CD4-positive, alpha-beta T cell (primary cell): ENCODE measurements at regions not wholly inside any gene's neighbourhood (a gene's known extent, or its start where the extent isn't known, plus 50 kb on each side); places are given as distances from the start of the nearest gene placed in this dataset.

Experiments
- ATAC-seq: fragments of 200-7000 bp; cut with Tn5 transposase; one replicate; pipeline ENCODE4 v1.10.0; 2022; ENCODE audit warnings: mild to moderate bottlenecking; ENCODE audit not compliant: poor library complexity
- CTCF ChIA-PET: fragments of 350-600 bp; sonication (Branson Sonifier 250); formaldehyde crosslinking; loops from one replicate; lab custom pipeline; 2021; ENCODE audit warnings: antibody characterized with exemption, inconsistent platforms; lab: Charles Lee
- POLR2A ChIA-PET: fragments of 350-600 bp; sonication (Branson Sonifier 250); formaldehyde crosslinking; loops from one replicate; lab custom pipeline; 2021; ENCODE audit warnings: antibody characterized with exemption, inconsistent platforms; lab: Charles Lee
- DNase-seq, 14 experiments: peaks; one replicate each; pipeline ENCODE4 v3.0.0-alpha.2; 2013 to 2020; ENCODE audit warnings: mixed read lengths in 2 of 14
- H3K27ac ChIP-seq, 2 donors: one replicate each; pipeline versions ENCODE4 v1.5.1 to v1.7.0; 2013; ENCODE audit warnings: low read length in 2 of 2, low read depth in 1 of 2, mild to moderate bottlenecking in 1 of 2
- H3K27me3 ChIP-seq, 2 experiments: 1 replicate in 1 of 2; 2 replicates in 1 of 2; pipeline versions ENCODE4 v1.6.1 to v1.7.0; 2013; ENCODE audit warnings: low read length in 2 of 2, control low read depth in 1 of 2, mild to moderate bottlenecking in 1 of 2, moderate library complexity in 1 of 2; ENCODE audit not compliant: insufficient read depth in 2 of 2, control insufficient read depth in 1 of 2
- H3K36me3 ChIP-seq: one replicate; pipeline ENCODE4 v1.6.1; 2013; ENCODE audit warnings: low read length, control low read depth; ENCODE audit not compliant: insufficient read depth
- H3K4me1 ChIP-seq: one replicate; pipeline ENCODE4 v1.6.1; 2013; ENCODE audit warnings: low read length, control low read depth; ENCODE audit not compliant: insufficient read depth
- H3K4me3 ChIP-seq: one replicate; pipeline ENCODE4 v1.5.1; 2013; ENCODE audit warnings: mild to moderate bottlenecking, low read length, moderate library complexity
- H3K9me3 ChIP-seq, 2 experiments: 1 replicate in 1 of 2; 2 replicates in 1 of 2; pipeline versions ENCODE4 v1.6.1 to v1.7.0; 2013; ENCODE audit warnings: low read length in 2 of 2, mild to moderate bottlenecking in 2 of 2, control low read depth in 1 of 2, moderate library complexity in 1 of 2; ENCODE audit not compliant: control insufficient read depth in 1 of 2, insufficient read depth in 1 of 2
- H3K27ac Mint-ChIP-seq: one replicate; pipeline ENCODE4 v1.8.0; 2020; ENCODE audit warnings: mixed read lengths
- H3K27me3 Mint-ChIP-seq: one replicate; pipeline ENCODE4 v1.8.0; 2021; ENCODE audit warnings: mixed read lengths
- H3K36me3 Mint-ChIP-seq: one replicate; pipeline ENCODE4 v1.8.0; 2021; ENCODE audit warnings: low read depth, mixed read lengths
- H3K4me1 Mint-ChIP-seq: one replicate; pipeline ENCODE4 v1.8.0; 2021; ENCODE audit warnings: low read depth, mixed read lengths
- H3K4me3 Mint-ChIP-seq: one replicate; pipeline ENCODE4 v1.8.0; 2020; ENCODE audit warnings: mild to moderate bottlenecking, mixed read lengths
- H3K9me3 Mint-ChIP-seq: one replicate; pipeline ENCODE4 v1.8.0; 2020; ENCODE audit warnings: mixed read lengths
- intact Hi-C, 2 experiments: fragments of 100-400 bp; cut with DNase I in 1 of 2; cut with micrococcal nuclease in 1 of 2; formaldehyde crosslinking; loops; one replicate each; pipeline versions ENCODE4 v1.15.1 to v1.9.0; 2023 to 2025; cut with DNase I, micrococcal nuclease
- TF ChIP-seq, protein P1 (sequence below): fragments of 200-600 bp; IDR thresholded peaks from one replicate; pipeline ENCODE4 v1.8.0; 2022; ENCODE audit warnings: antibody characterized with exemption, mild to moderate bottlenecking

GRCh38 chr6:165889636-165890403 is 226.8 kb upstream of the PDE10A start:
- DNase-seq: no peak
- CTCF ChIA-PET: no interaction called here

GRCh38 chr6:165886169-165886568 is 223.1 kb upstream of the PDE10A start:
- ChIA-PET POLR2A (no interaction called here), CTCF (no interaction called here)
- H3K27ac ChIP-seq: no peak overlapping the region
- no peaks in the 10 kb centered on the region for H3K27me3 ChIP-seq
- Mint-ChIP-seq H3K36me3 (no peaks in the 10 kb centered on the region), H3K27ac (no peak overlapping the region), H3K4me1 (peaks cover 9% of the 10 kb centered on the region), H3K9me3 (peaks cover 8% of the 10 kb centered on the region), H3K4me3 (no peak overlapping the region), H3K27me3 (peaks cover 41% of the 10 kb centered on the region)
- intact Hi-C loops: loop anchor here in 1 of 2 experiments (10.0 kb wide), 2 partner anchors 219 to 519 kb away; no protein-coding TSS in a partner anchor
- TF ChIP-seq, protein P1, sequence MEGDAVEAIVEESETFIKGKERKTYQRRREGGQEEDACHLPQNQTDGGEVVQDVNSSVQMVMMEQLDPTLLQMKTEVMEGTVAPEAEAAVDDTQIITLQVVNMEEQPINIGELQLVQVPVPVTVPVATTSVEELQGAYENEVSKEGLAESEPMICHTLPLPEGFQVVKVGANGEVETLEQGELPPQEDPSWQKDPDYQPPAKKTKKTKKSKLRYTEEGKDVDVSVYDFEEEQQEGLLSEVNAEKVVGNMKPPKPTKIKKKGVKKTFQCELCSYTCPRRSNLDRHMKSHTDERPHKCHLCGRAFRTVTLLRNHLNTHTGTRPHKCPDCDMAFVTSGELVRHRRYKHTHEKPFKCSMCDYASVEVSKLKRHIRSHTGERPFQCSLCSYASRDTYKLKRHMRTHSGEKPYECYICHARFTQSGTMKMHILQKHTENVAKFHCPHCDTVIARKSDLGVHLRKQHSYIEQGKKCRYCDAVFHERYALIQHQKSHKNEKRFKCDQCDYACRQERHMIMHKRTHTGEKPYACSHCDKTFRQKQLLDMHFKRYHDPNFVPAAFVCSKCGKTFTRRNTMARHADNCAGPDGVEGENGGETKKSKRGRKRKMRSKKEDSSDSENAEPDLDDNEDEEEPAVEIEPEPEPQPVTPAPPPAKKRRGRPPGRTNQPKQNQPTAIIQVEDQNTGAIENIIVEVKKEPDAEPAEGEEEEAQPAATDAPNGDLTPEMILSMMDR: no peak
- peaks cover 4% of the 10 kb centered on the region for H3K4me1 ChIP-seq
- DNase-seq (no peak), ATAC-seq (no peak)
- H3K9me3 ChIP-seq: peaks cover 0 to 5% of the 10 kb centered on the region in 2 experiments
- H3K4me3 ChIP-seq: no peak overlapping the region
- H3K36me3 ChIP-seq: no peaks in the 10 kb centered on the region

More at GRCh38 chr6:165889636-165890403, 226.8 kb upstream of the PDE10A start:
- ATAC-seq: no peak
- POLR2A ChIA-PET: no interaction called here
- TF ChIP-seq, protein P1: no peak
- no peaks in the 10 kb centered on the region for H3K36me3 ChIP-seq
- no peak overlapping the region for H3K4me3 Mint-ChIP-seq
- H3K27ac ChIP-seq: no peak overlapping the region
- H3K27me3 Mint-ChIP-seq: peaks cover 44% of the 10 kb centered on the region
- no peak overlapping the region for H3K4me3 ChIP-seq
- peaks cover 2% of the 10 kb centered on the region for H3K4me1 ChIP-seq
- H3K27ac Mint-ChIP-seq: no peak overlapping the region
- no peaks in the 10 kb centered on the region for H3K36me3 Mint-ChIP-seq
- peaks cover 0 to 3% of the 10 kb centered on the region in 2 experiments for H3K27me3 ChIP-seq
- peaks cover 5% of the 10 kb centered on the region for H3K9me3 Mint-ChIP-seq
- intact Hi-C loops: loop anchor here in 1 of 2 experiments (10.0 kb wide), 2 partner anchors 215 to 515 kb away; no protein-coding TSS in a partner anchor
- peaks cover 4% of the 10 kb centered on the region for H3K4me1 Mint-ChIP-seq
- H3K9me3 ChIP-seq: peaks cover 0 to 5% of the 10 kb centered on the region in 2 experiments

DNA sequence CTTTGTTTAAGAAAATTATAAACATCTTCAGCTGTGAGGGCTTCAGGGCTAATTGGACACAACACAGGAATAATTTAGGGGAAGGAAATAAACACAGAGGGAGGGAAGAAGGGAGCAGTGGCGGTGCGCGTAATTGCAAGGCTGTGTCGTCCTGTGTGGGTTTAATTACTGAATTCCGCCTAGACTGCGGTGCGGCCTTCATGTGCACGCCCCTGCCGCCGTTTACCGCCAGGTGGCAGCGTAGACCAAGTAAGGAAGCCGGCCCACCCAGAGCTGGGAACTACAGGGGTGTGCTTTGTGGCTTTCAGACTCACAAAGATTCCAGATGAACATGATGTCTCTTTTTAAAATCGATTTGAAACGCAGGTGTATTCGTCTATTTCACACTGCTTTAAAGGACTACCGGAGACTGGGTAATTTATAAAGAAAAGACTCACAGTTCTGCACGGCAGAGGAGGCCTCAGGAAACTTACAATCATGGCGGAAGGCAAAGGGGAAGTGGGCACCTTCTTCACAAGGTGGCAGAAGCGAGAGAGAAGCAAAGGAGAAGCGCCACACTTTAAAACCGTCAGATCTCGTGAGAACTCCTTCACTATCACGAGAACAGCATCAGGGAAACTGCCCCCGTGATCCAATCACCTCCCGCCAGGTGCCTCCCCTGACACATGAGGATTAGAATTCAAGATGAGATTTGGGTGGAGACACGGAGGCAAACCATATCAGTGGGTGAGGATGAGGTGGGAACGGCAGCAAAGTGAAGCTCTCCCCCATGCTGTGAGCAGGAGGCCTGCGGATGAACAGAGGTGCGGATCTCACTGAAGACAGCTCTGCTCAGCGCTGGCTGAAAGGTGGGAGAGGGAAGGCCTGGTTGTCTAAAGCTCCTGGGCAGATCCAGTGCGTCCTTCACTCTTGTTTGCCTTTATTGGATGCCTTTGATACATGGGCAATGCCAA is 222.0 kb upstream of the PDE10A start:
- ChIA-PET POLR2A (no interaction called here), CTCF (interaction anchor here (0.8 kb wide), 1 partner anchor 516 kb away, joined by 3 read pairs; no protein-coding TSS in a partner anchor)
- no peak overlapping the region for H3K27ac Mint-ChIP-seq
- ATAC-seq: peak; percentile 70
- peak; percentile 12 to 71 (median 44) for DNase-seq
- H3K9me3 Mint-ChIP-seq: peaks cover 8% of the 10 kb centered on the region
- H3K4me1 Mint-ChIP-seq: peaks cover 9% of the 10 kb centered on the region
- Histone ChIP-seq H3K4me1 (peaks cover 4% of the 10 kb centered on the region), H3K27ac (no peak overlapping the region), H3K9me3 (peaks cover 0 to 5% of the 10 kb centered on the region in 2 experiments), H3K4me3 (no peak overlapping the region), H3K27me3 (no peaks in the 10 kb centered on the region), H3K36me3 (no peaks in the 10 kb centered on the region)
- H3K27me3 Mint-ChIP-seq: peaks cover 41% of the 10 kb centered on the region
- peak overlapping the region; percentile 28 for H3K4me3 Mint-ChIP-seq
- intact Hi-C loops: loop anchor here (2.0 to 10.0 kb wide), 3 partner anchors 220 to 520 kb away; no protein-coding TSS in a partner anchor
- TF ChIP-seq, protein P1: peak; percentile 50
- H3K36me3 Mint-ChIP-seq: no peaks in the 10 kb centered on the region
